SK-N-SH (cell line): ENCODE measurements at regions not wholly inside any gene's neighbourhood (a gene's known extent, or its start where the extent isn't known, plus 50 kb on each side); places are given as distances from the start of the nearest gene placed in this dataset.

Source experiments
- EP300 ChIP-seq, 2 experiments: IDR thresholded peaks; 2 replicates each; pipeline versions ENCODE4 v1.4.0 to v1.6.1; 2012; ENCODE audit warnings: borderline replicate concordance in 1 of 2, low read depth in 1 of 2, low read length in 1 of 2
- EZH2phosphoT487 ChIP-seq: fragments of 200-600 bp; sonication (generic); IDR thresholded peaks from 2 replicates; pipeline ENCODE4 v1.6.1; 2017; ENCODE audit warnings: low read depth, mixed run types, mild to moderate bottlenecking, antibody characterized with exemption, moderate library complexity, borderline replicate concordance
- FOSL2 ChIP-seq: IDR thresholded peaks from 2 replicates; pipeline ENCODE4 v1.4.0; 2012; ENCODE audit warnings: low read depth, mild to moderate bottlenecking, moderate library complexity, borderline replicate concordance
- GABPA ChIP-seq: IDR thresholded peaks from 2 replicates; pipeline ENCODE4 v1.4.0; 2012; ENCODE audit warnings: low read depth, mild to moderate bottlenecking
- GATA2 ChIP-seq: sonication (generic); formaldehyde crosslinking; IDR thresholded peaks from 2 replicates; pipeline ENCODE4 v1.5.0; 2020; ENCODE audit warnings: mild to moderate bottlenecking, missing genetic modification reagents
- JUND ChIP-seq: IDR thresholded peaks from 2 replicates; pipeline ENCODE4 v1.4.0; 2012
- POLR2AphosphoS5 ChIP-seq: IDR thresholded peaks from 2 replicates; pipeline ENCODE4 v1.6.1; 2012; ENCODE audit warnings: low read depth, low read length
- RAD21 ChIP-seq: IDR thresholded peaks from 2 replicates; pipeline ENCODE4 v1.6.1; 2012; ENCODE audit warnings: mild to moderate bottlenecking, low read length
- RFX5 ChIP-seq: IDR thresholded peaks from 2 replicates; pipeline ENCODE4 v1.6.1; 2012; ENCODE audit warnings: mild to moderate bottlenecking, improper control_type of control experiment, low read length
- SIN3A ChIP-seq: IDR thresholded peaks from 2 replicates; pipeline ENCODE4 v1.6.1; 2012; ENCODE audit warnings: low read depth, mild to moderate bottlenecking, low read length, moderate library complexity, borderline replicate concordance
- YY1 ChIP-seq: IDR thresholded peaks from 2 replicates; pipeline ENCODE4 v1.4.0; 2012; ENCODE audit warnings: low read depth, mild to moderate bottlenecking
- TF ChIP-seq, protein P1 (sequence below): fragments of 200-600 bp; sonication (generic); IDR thresholded peaks from 2 replicates; pipeline ENCODE4 v1.6.1; 2017; ENCODE audit warnings: antibody characterized with exemption, mild to moderate bottlenecking, moderate library complexity
- TF ChIP-seq, protein P2 (sequence below): IDR thresholded peaks from 2 replicates; pipeline ENCODE4 v1.6.1; 2012; ENCODE audit warnings: mild to moderate bottlenecking, low read depth, low read length, moderate library complexity
- TF ChIP-seq, protein P3 (sequence below): fragments of 150-350 bp; IDR thresholded peaks from 2 replicates; pipeline ENCODE4 v1.6.1; 2017; ENCODE audit warnings: antibody characterized with exemption, low read length, low read depth, borderline replicate concordance

DNA sequence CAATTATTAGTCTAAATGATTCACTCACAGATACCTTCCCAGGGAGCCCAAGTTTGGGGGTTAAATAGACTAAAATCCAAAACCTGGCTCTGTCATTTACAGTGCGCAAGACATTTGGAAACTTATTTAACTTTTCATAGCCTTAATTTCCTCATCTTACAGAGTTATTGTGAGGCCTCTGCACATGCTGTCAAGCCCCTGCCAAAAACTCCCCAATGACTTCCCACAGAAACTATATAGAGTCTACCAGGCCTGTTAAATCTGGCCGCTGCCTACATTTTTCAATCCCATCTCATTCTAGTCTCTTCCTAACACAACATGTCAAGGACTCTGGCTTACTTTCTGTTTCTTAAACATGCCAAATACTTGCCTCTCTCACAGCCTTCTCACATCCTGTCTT lies 412.5 kb downstream of the ELAVL2 start:
- no peak for TF ChIP-seq EP300 (IDR thresholded peaks at IDR 0.05; ENCODE audit: borderline replicate concordance in 1 of 2, low read depth in 1 of 2, low read length in 1 of 2)
- TF ChIP-seq, protein P1, sequence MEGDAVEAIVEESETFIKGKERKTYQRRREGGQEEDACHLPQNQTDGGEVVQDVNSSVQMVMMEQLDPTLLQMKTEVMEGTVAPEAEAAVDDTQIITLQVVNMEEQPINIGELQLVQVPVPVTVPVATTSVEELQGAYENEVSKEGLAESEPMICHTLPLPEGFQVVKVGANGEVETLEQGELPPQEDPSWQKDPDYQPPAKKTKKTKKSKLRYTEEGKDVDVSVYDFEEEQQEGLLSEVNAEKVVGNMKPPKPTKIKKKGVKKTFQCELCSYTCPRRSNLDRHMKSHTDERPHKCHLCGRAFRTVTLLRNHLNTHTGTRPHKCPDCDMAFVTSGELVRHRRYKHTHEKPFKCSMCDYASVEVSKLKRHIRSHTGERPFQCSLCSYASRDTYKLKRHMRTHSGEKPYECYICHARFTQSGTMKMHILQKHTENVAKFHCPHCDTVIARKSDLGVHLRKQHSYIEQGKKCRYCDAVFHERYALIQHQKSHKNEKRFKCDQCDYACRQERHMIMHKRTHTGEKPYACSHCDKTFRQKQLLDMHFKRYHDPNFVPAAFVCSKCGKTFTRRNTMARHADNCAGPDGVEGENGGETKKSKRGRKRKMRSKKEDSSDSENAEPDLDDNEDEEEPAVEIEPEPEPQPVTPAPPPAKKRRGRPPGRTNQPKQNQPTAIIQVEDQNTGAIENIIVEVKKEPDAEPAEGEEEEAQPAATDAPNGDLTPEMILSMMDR, result no peak
- TF ChIP-seq, protein P2, sequence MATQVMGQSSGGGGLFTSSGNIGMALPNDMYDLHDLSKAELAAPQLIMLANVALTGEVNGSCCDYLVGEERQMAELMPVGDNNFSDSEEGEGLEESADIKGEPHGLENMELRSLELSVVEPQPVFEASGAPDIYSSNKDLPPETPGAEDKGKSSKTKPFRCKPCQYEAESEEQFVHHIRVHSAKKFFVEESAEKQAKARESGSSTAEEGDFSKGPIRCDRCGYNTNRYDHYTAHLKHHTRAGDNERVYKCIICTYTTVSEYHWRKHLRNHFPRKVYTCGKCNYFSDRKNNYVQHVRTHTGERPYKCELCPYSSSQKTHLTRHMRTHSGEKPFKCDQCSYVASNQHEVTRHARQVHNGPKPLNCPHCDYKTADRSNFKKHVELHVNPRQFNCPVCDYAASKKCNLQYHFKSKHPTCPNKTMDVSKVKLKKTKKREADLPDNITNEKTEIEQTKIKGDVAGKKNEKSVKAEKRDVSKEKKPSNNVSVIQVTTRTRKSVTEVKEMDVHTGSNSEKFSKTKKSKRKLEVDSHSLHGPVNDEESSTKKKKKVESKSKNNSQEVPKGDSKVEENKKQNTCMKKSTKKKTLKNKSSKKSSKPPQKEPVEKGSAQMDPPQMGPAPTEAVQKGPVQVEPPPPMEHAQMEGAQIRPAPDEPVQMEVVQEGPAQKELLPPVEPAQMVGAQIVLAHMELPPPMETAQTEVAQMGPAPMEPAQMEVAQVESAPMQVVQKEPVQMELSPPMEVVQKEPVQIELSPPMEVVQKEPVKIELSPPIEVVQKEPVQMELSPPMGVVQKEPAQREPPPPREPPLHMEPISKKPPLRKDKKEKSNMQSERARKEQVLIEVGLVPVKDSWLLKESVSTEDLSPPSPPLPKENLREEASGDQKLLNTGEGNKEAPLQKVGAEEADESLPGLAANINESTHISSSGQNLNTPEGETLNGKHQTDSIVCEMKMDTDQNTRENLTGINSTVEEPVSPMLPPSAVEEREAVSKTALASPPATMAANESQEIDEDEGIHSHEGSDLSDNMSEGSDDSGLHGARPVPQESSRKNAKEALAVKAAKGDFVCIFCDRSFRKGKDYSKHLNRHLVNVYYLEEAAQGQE, result no peak
- no peak for TF ChIP-seq YY1
- TF ChIP-seq GATA2 (CRISPR knock-in tag), result no peak
- TF ChIP-seq RAD21, result no peak
- no peak for TF ChIP-seq FOSL2
- no peak for TF ChIP-seq GABPA
- TF ChIP-seq JUND, result no peak
- no peak for TF ChIP-seq SIN3A
- TF ChIP-seq POLR2AphosphoS5, result no peak
- TF ChIP-seq, protein P3, sequence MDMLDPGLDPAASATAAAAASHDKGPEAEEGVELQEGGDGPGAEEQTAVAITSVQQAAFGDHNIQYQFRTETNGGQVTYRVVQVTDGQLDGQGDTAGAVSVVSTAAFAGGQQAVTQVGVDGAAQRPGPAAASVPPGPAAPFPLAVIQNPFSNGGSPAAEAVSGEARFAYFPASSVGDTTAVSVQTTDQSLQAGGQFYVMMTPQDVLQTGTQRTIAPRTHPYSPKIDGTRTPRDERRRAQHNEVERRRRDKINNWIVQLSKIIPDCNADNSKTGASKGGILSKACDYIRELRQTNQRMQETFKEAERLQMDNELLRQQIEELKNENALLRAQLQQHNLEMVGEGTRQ, result no peak
- TF ChIP-seq EZH2phosphoT487, result no peak
- no peak for TF ChIP-seq RFX5
